Ectodermal cell (in vitro differentiated cells): ENCODE measurements at regions not wholly inside any gene's neighbourhood (a gene's known extent, or its start where the extent isn't known, plus 50 kb on each side); places are given as distances from the start of the nearest gene placed in this dataset.

Source experiments
- H3K27ac ChIP-seq: 2 replicates; pipeline ENCODE4 v1.7.0; 2013; ENCODE audit warnings: mild to moderate bottlenecking, low read depth, low read length; ENCODE audit not compliant: insufficient read depth, poor library complexity, severe bottlenecking
- H3K27me3 ChIP-seq: 2 replicates; pipeline ENCODE4 v1.7.0; 2013; ENCODE audit warnings: mild to moderate bottlenecking, low read length; ENCODE audit not compliant: insufficient read depth, control insufficient read depth, poor library complexity, severe bottlenecking
- H3K36me3 ChIP-seq: one replicate; pipeline ENCODE4 v1.7.0; 2013; ENCODE audit warnings: low read length; ENCODE audit not compliant: control insufficient read depth, insufficient read depth
- H3K4me1 ChIP-seq: one replicate; pipeline ENCODE4 v1.7.0; 2013; ENCODE audit warnings: low read length; ENCODE audit not compliant: control insufficient read depth, insufficient read depth
- H3K4me3 ChIP-seq: 2 replicates; pipeline ENCODE4 v1.7.0; 2013; ENCODE audit warnings: low read depth, low read length, control low read depth; ENCODE audit not compliant: insufficient read depth
- H3K9me3 ChIP-seq: 2 replicates; pipeline ENCODE4 v1.7.0; 2013; ENCODE audit warnings: mild to moderate bottlenecking, low read length, moderate library complexity; ENCODE audit not compliant: control insufficient read depth
- WGBS, 2 experiments: methylation state at CpG; one replicate each; pipeline ENCODE4 v1.1.7; 2013; ENCODE audit warnings: missing lambda C conversion rate in 2 of 2; 5-methylcytosine and 5-hydroxymethylcytosine counted together

DNA sequence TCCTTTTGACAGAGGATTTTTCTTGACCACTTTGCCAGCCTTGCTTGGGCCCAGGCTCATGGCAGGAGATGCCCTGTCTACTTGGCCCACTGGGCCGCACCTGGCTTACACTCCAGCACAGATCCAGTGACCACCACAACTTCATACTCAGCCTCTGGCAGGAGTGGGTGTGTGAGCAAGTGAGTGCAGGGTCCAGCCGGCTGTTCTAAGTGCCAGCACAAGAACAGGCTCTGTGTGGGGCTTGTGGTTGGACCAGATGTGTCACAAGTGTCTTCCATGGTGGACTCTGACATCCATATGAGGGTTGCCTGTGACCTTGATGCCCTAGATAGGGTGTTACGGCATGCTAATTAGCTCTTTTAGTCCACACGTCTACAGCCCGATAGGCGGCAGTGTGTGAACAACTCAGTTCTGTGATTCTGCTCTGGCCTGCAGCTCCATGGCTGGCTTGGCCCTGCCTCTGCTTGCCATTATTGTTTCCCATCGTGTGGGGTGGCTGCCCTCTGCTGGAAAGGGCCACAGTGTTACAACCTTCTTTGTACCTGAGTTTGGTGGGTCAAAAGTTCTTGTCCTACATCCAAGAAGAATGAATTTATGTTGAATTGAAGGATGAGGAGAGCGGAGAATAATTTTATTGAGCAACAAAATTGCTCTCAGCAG is 1089.1 kb downstream of the SLC6A15 start:
- Histone ChIP-seq H3K4me3 (no peak overlapping the region), H3K27ac (no peak overlapping the region), H3K27me3 (no peaks in the 10 kb centered on the region), H3K4me1 (no peaks in the 10 kb centered on the region), H3K9me3 (no peaks in the 10 kb centered on the region), H3K36me3 (no peaks in the 10 kb centered on the region)
- 81 to 84% methylated on average over 8 of the region's 8 CpGs for WGBS, 2 experiments

- Histone ChIP-seq H3K9me3 (no peaks in the 10 kb centered on the region), H3K4me1 (no peaks in the 10 kb centered on the region), H3K27ac (no peak overlapping the region), H3K36me3 (no peaks in the 10 kb centered on the region), H3K27me3 (no peaks in the 10 kb centered on the region), H3K4me3 (no peak overlapping the region)
- 89 to 96% methylated on average over 1 of the region's 1 CpG for WGBS, 2 experiments
Observed at GRCh38 chr12:83821967-83822366, 1090.6 kb downstream of the SLC6A15 start.

- Histone ChIP-seq H3K4me3 (no peak overlapping the region), H3K27ac (no peak overlapping the region), H3K36me3 (no peaks in the 10 kb centered on the region), H3K27me3 (no peaks in the 10 kb centered on the region), H3K4me1 (no peaks in the 10 kb centered on the region), H3K9me3 (no peaks in the 10 kb centered on the region)
- WGBS, 2 experiments, result 92 to 95% methylated on average over 1 of the region's 1 CpG
Observed at GRCh38 chr12:83818881-83819280, 1093.7 kb downstream of the SLC6A15 start.

- WGBS, 2 experiments, result 95 to 97% methylated on average over 1 of the region's 1 CpG
- Histone ChIP-seq H3K4me3 (no peak overlapping the region), H3K27ac (no peak overlapping the region), H3K4me1 (no peaks in the 10 kb centered on the region), H3K36me3 (no peaks in the 10 kb centered on the region), H3K27me3 (no peaks in the 10 kb centered on the region), H3K9me3 (no peaks in the 10 kb centered on the region)
Observed at GRCh38 chr12:83817730-83818129, 1094.9 kb downstream of the SLC6A15 start.

GRCh38 chr12:83808591-83808990 is 1104.0 kb downstream of the SLC6A15 start:
- 92 to 100% methylated on average over 3 of the region's 3 CpGs for WGBS, 2 experiments
- no peaks in the 10 kb centered on the region for H3K36me3 ChIP-seq
- no peak overlapping the region for H3K4me3 ChIP-seq
- no peaks in the 10 kb centered on the region for H3K27me3 ChIP-seq
- H3K9me3 ChIP-seq, result no peaks in the 10 kb centered on the region
- no peak overlapping the region for H3K27ac ChIP-seq
- no peaks in the 10 kb centered on the region for H3K4me1 ChIP-seq

GRCh38 chr12:83807871-83808270 is 1104.7 kb downstream of the SLC6A15 start:
- Histone ChIP-seq H3K27ac (no peak overlapping the region), H3K4me3 (no peak overlapping the region), H3K9me3 (no peaks in the 10 kb centered on the region), H3K36me3 (no peaks in the 10 kb centered on the region), H3K4me1 (no peaks in the 10 kb centered on the region), H3K27me3 (no peaks in the 10 kb centered on the region)
- 96% methylated on average over 3 of the region's 3 CpGs for WGBS, 2 experiments

- Histone ChIP-seq H3K4me1 (no peaks in the 10 kb centered on the region), H3K27me3 (no peaks in the 10 kb centered on the region), H3K27ac (no peak overlapping the region), H3K36me3 (no peaks in the 10 kb centered on the region), H3K4me3 (no peak overlapping the region), H3K9me3 (no peaks in the 10 kb centered on the region)
- 85 to 86% methylated on average over 4 of the region's 4 CpGs for WGBS, 2 experiments
Observed at GRCh38 chr12:83805873-83806272, 1106.7 kb downstream of the SLC6A15 start.

DNA sequence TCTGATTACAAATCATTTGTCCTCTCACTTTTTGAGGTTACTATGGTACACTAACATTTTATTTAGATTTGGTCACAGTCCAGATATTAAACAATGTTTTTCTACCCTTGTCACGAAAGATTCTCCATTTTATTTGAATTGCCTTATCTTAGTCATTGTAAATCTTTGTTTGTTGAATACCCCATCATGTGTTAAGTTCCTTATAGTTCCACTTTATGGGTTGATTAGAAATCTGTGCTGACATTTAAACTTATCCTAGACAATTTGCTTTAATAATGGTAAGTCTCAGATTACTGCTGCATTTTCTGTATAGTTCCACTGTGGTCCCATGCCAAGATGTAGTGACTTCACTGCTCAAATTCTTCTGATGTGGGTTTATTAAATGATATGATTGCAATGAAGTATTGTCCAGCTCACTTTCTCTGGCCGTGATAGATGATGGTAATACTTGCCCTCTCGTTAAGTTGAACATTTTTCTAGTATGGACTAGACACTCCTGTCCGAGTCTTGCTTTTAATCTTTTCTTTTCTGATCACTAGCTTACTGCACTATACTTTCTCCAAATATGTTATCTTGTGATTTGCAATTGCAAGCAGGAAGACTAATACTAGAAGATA is 1107.3 kb downstream of the SLC6A15 start:
- Histone ChIP-seq H3K4me1 (no peaks in the 10 kb centered on the region), H3K9me3 (no peaks in the 10 kb centered on the region), H3K27ac (no peak overlapping the region), H3K27me3 (no peaks in the 10 kb centered on the region), H3K36me3 (no peaks in the 10 kb centered on the region), H3K4me3 (no peak overlapping the region)
- 98 to 100% methylated on average over 3 to 4 of the region's 4 CpGs for WGBS, 2 experiments

GRCh38 chr12:83801972-83802371 is 1110.6 kb downstream of the SLC6A15 start:
- H3K27ac ChIP-seq, result no peak overlapping the region
- H3K36me3 ChIP-seq, result no peaks in the 10 kb centered on the region
- H3K27me3 ChIP-seq, result no peaks in the 10 kb centered on the region
- H3K9me3 ChIP-seq, result no peaks in the 10 kb centered on the region
- no peaks in the 10 kb centered on the region for H3K4me1 ChIP-seq
- no peak overlapping the region for H3K4me3 ChIP-seq

GRCh38 chr12:83800022-83800421 is 1112.6 kb downstream of the SLC6A15 start:
- H3K4me1 ChIP-seq, result no peaks in the 10 kb centered on the region
- no peak overlapping the region for H3K27ac ChIP-seq
- no peaks in the 10 kb centered on the region for H3K9me3 ChIP-seq
- no peaks in the 10 kb centered on the region for H3K27me3 ChIP-seq
- H3K36me3 ChIP-seq, result no peaks in the 10 kb centered on the region
- 90 to 96% methylated on average over 2 of the region's 2 CpGs for WGBS, 2 experiments
- H3K4me3 ChIP-seq, result no peak overlapping the region
